GM12801 (cell line): ENCODE measurements at regions not wholly inside any gene's neighbourhood (a gene's known extent, or its start where the extent isn't known, plus 50 kb on each side); places are given as distances from the start of the nearest gene placed in this dataset.

Source experiments
- TF ChIP-seq, protein P1 (sequence below): IDR thresholded peaks from one replicate; pipeline ENCODE4 v1.5.1; 2011; ENCODE audit warnings: control low read depth; ENCODE audit not compliant: insufficient read length; ENCODE audit errors: extremely low read depth

DNA sequence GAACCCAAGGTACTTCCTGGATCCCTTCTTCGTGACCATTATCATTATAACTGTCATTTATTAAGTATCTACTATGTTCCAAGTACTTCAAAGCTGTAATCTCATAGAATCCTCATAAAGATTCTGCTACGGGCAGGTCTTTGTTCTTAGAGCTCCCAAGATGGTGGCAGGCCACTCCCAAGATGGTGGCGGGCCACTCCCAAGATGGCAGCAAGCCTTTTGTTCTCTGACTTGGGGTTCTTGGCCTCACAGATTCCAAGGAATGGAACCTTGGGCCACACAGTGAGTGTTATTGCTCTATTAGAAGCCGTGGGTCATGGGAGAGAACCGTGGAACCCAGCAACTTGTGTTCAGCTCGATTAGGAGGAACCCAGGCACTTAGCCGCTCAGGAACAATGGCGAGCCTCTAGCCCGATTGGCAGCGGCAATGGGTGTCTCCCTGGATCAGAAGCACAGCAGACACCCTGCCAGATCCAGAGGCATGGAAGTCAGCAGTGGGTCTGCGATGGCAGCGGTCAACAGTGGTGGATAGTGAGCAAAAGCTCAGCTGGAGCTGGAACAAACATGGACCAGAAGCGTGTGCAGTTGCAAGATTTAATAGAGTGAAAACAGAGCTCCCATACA lies 193.7 kb upstream of the BTG1 start:
- TF ChIP-seq, protein P1, sequence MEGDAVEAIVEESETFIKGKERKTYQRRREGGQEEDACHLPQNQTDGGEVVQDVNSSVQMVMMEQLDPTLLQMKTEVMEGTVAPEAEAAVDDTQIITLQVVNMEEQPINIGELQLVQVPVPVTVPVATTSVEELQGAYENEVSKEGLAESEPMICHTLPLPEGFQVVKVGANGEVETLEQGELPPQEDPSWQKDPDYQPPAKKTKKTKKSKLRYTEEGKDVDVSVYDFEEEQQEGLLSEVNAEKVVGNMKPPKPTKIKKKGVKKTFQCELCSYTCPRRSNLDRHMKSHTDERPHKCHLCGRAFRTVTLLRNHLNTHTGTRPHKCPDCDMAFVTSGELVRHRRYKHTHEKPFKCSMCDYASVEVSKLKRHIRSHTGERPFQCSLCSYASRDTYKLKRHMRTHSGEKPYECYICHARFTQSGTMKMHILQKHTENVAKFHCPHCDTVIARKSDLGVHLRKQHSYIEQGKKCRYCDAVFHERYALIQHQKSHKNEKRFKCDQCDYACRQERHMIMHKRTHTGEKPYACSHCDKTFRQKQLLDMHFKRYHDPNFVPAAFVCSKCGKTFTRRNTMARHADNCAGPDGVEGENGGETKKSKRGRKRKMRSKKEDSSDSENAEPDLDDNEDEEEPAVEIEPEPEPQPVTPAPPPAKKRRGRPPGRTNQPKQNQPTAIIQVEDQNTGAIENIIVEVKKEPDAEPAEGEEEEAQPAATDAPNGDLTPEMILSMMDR: no peak

DNA sequence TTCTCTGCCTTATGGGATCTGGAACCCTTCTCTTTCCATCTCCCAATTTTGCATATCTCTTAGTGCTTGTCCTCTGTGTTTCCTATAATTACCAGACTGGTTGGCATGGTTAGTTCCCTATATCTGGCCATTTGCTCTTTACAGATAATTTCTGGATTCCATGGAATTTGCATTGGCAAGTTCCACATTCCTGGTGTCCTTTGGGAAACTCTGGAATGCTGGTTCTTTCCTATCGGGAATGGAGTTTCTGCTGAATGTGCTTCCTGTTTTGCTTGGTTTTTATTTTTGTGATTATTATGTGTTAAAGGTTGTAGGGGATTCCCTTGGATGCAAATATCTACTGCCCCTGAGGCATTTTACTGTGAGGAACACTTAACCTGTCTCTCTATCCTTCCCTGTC lies 193.0 kb upstream of the BTG1 start:
- TF ChIP-seq, protein P1: no peak

DNA sequence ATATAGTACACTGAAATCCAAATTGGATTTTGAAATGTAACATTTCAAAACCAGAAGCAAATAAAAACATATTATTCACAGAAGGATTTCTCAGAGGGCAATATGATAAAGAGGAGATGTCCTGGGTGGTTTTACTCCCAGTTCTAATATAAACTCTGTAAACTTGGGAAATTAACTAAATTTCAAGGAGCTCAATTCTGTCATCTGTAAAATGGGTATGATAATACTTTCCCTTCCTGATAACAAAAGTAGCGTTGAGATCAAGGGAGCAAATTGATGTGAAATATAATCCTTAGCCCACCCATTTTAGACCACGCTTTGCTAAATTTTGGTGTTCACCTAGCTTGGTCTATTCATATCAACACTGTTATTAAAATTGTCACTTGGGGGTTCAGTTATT lies 192.5 kb upstream of the BTG1 start:
- TF ChIP-seq, protein P1: no peak

DNA sequence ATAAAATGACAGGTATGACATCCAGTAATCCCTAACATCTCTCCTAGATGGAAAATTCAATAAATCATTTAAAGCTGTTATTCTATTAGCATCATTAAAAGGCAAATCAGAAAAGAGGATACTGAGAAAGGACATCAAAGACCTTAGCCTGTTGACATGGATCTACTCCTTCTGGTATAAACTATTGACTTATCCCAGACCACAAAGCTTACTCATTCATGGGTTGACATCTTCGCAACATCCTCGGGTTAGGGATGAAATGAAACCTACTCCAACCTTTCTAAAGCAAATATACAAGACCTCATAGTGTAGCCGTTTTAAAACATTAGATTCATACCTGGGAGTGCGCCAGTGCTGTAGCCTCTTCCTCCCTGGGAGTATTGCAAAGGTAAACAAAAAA lies 191.5 kb upstream of the BTG1 start:
- TF ChIP-seq, protein P1: no peak

DNA sequence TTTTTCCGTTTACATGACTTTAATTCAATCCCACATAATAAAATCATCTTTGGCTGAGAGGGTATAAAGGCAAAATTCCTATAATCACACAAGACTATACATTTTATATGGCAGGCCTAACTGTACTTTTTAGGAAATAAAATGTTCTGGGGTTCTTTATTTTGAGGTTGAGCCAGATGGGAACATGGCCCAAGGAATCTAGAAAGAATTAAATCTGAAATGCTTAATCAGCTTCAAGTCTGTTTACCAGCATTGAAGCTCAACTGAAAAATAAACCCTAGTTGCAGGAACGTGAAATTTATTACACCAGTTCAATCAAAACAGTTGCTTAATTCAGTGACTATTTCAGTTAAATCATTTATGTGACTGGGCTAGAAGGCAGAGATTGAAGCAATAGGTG lies 191.0 kb upstream of the BTG1 start:
- TF ChIP-seq, protein P1: no peak

DNA sequence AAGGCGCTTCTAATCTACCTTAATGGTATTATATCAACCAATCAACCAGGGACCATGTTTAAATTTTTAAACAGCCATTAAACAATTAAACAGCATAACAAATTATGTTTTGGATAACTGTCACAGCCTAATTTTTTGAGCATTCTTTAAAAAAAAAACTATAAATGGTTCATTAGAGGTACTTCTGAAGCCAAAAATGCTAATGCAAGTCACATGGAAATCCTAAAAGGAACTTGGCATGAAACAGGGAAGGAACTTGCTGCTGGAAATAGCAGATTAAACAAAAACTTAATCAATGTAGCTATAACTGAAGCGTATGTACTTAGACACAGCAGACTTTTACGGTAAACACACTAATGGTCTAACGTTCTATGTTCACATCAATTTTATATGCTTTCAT lies 190.2 kb upstream of the BTG1 start:
- TF ChIP-seq, protein P1: no peak

DNA sequence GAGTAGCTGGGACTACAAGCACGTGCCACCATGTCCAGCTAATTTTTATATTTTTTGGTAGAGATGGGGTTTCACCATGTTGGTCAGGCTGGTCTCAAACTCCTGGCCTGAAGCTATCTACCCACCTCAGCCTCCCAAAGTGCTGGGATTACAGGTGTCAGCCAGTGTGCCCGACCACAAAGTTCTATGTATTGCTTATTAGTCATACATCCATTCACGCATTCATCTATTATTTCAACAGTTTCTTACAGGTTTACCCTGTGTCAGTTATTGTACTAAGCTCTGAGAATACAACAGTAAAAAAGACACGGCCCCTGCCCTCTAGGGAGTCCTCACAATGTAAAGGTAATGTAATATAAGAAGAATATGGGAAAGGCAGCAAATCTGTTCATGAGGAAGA lies 188.9 kb upstream of the BTG1 start:
- TF ChIP-seq, protein P1: no peak
